Gastrocnemius medialis (tissue), 4 donors: ENCODE measurements at regions not wholly inside any gene's neighbourhood (a gene's known extent, or its start where the extent isn't known, plus 50 kb on each side); places are given as distances from the start of the nearest gene placed in this dataset.

Source experiments
- ATAC-seq, 2 donors: fragments of 150-250 bp; one replicate each; pipeline ENCODE4 v1.9.1; 2016
- DNase-seq, 2 donors: peaks; one replicate each; pipeline ENCODE4 v3.0.0-alpha.2; 2019
- H3K27ac ChIP-seq, 4 donors: fragments of 200-600 bp; sonication (generic); 1 replicate in 1 of 4; 2 replicates in 3 of 4; pipeline ENCODE4 v1.5.1; 2016 to 2018; ENCODE audit warnings: mild to moderate bottlenecking in 2 of 4, moderate library complexity in 1 of 4
- H3K27me3 ChIP-seq, 3 donors: fragments of 200-600 bp; sonication (generic) in 2 of 3; 1 replicate in 1 of 3; 2 replicates in 2 of 3; pipeline versions ENCODE4 v1.5.1 to v1.6.0; 2016 to 2019; ENCODE audit warnings: mild to moderate bottlenecking in 1 of 3, moderate library complexity in 1 of 3
- H3K36me3 ChIP-seq, 2 donors: fragments of 200-600 bp; sonication (generic) in 1 of 2; one replicate each; pipeline ENCODE4 v1.5.1; 2017 to 2018
- H3K4me1 ChIP-seq, 2 donors: fragments of 200-600 bp; sonication (generic) in 1 of 2; one replicate each; pipeline ENCODE4 v1.5.1; 2016 to 2017; ENCODE audit warnings: mild to moderate bottlenecking in 2 of 2
- H3K4me3 ChIP-seq, 4 donors: fragments of 200-600 bp; sonication (generic) in 3 of 4; 1 replicate in 1 of 4; 2 replicates in 3 of 4; pipeline ENCODE4 v1.5.1; 2016 to 2019; ENCODE audit warnings: mild to moderate bottlenecking in 2 of 4
- H3K9me3 ChIP-seq, 3 donors: fragments of 200-600 bp; sonication (generic) in 2 of 3; 1 replicate in 1 of 3; 2 replicates in 2 of 3; pipeline ENCODE4 v1.5.1; 2016 to 2019
- POLR2A ChIP-seq, 2 donors: fragments of 450-650 bp; IDR thresholded peaks; one replicate each; pipeline ENCODE4 v1.6.1; 2017; ENCODE audit warnings: antibody characterized with exemption in 2 of 2, mild to moderate bottlenecking in 2 of 2, moderate library complexity in 2 of 2
- in situ Hi-C, 4 donors: fragments of 200-750 bp; cut with MboI; loops; one replicate each; pipeline versions ENCODE4 v1.15.0 to v1.8.0; 2017; ENCODE audit warnings: low sequenced_read_pairs in 4 of 4
- intact Hi-C: fragments of 100-400 bp; cut with DNase I; formaldehyde crosslinking; loops from one replicate; pipeline ENCODE4 v1.15.1; 2023; ENCODE audit warnings: low total_unique reads
- TF ChIP-seq, protein P1 (sequence below), 5 experiments: fragments of 450-650 bp in 3 of 5; fragments of 200-600 bp in 2 of 5; sonication (generic) in 2 of 5; IDR thresholded peaks in 4 of 5; conservative IDR thresholded peaks in 1 of 5; 1 replicate in 4 of 5; 2 replicates in 1 of 5; pipeline ENCODE4 v1.5.1; 2016 to 2019; ENCODE audit warnings: antibody characterized with exemption in 5 of 5, mild to moderate bottlenecking in 3 of 5, moderate library complexity in 3 of 5

DNA sequence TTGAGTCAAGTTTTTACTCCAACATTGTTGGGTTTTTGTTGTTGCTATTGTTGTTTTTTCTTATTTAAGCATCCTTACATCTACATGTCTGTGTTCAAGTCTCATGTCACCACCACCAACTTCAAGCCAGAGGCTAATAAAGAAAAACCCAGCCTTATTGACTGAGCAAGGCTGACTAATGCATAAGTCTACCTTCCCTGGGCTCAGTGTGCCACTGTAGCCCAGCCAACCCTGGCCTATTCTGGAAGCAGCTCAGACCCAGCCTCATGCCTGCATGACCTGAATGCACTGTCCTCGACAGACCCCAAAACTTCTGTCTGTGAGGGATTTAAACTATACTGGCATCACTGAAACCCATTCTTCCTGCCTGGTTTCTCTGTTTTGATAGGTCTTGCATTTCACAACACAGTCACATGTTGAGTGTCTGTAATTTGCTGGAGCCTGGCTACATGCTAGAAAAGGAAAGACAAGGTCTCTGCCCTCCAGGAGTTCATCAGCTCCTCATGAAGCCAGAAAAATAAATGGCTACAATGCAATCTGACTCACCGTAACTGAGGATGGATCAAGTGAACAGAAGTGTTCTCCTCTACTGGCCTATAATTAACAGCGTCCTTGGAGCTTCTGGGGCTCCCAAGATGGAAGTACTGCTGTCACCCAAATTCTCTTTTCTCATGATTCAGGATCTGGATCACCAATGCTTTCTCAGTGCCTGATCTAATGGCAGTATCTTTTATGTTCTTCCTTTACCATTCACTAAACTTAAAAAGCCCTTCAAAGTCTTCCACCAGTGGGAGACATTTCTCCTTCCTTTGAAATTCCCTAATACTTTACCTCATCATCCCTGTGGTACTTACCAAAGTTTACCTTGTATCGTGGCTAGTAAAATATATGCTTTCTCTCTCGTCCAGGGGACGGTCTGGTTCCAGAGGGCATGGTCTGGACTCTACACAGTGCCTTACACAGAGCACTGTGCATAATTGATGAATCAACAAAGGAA lies 103.9 kb upstream of the IFNE start:
- H3K9me3 ChIP-seq, result no peaks in the 10 kb centered on the region
- TF ChIP-seq, protein P1, sequence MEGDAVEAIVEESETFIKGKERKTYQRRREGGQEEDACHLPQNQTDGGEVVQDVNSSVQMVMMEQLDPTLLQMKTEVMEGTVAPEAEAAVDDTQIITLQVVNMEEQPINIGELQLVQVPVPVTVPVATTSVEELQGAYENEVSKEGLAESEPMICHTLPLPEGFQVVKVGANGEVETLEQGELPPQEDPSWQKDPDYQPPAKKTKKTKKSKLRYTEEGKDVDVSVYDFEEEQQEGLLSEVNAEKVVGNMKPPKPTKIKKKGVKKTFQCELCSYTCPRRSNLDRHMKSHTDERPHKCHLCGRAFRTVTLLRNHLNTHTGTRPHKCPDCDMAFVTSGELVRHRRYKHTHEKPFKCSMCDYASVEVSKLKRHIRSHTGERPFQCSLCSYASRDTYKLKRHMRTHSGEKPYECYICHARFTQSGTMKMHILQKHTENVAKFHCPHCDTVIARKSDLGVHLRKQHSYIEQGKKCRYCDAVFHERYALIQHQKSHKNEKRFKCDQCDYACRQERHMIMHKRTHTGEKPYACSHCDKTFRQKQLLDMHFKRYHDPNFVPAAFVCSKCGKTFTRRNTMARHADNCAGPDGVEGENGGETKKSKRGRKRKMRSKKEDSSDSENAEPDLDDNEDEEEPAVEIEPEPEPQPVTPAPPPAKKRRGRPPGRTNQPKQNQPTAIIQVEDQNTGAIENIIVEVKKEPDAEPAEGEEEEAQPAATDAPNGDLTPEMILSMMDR (IDR thresholded peaks at IDR 0.05 in 4 of 5, conservative IDR thresholded peaks at IDR 0.05 in 1 of 5), result no peak
- no peak for TF ChIP-seq POLR2A (IDR thresholded peaks at IDR 0.05)
- no peak overlapping the region for H3K27ac ChIP-seq
- ATAC-seq (no peak), DNase-seq (no peak)
- no peak overlapping the region for H3K4me3 ChIP-seq
- no peaks in the 10 kb centered on the region for H3K36me3 ChIP-seq
- in situ Hi-C loops (no loop called here), intact Hi-C loops (no loop called here)
- no peaks in the 10 kb centered on the region for H3K27me3 ChIP-seq
- no peaks in the 10 kb centered on the region for H3K4me1 ChIP-seq

DNA sequence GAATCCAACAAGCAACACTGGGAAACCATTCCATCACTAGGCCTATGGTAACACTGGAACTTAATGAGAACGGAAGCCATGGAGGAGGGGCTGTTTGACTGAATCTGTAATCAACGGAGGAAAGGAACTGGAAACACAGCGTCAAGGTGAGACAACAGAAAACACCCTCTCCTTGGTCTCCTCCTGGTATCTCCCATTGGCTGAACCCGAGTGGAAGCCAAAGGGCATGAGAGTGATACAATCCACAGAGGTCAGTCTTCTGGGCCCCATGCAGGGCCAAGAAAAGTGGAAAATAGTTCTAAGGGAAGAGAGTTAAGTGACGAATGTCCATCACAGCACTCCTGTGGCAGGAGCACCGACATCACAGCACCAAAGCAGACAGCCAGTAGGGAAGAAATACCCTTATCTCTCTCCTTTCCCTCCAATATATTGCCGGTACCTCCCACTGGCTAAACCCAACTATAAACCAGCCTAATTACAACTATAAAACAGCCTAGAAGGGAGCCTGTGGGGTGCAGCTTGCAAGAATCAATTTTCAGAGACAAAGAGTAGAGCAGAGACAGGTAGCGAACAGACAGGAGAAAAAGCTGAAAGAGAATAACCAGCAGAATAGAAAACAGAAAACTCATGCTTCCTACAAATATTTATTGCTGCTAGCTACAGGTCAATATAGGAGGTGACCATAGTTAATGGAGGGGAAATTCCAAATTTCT lies 107.4 kb upstream of the IFNE start:
- intact Hi-C loops, result no loop called here
- ATAC-seq, result no peak
- no peaks in the 10 kb centered on the region for H3K9me3 ChIP-seq

DNA sequence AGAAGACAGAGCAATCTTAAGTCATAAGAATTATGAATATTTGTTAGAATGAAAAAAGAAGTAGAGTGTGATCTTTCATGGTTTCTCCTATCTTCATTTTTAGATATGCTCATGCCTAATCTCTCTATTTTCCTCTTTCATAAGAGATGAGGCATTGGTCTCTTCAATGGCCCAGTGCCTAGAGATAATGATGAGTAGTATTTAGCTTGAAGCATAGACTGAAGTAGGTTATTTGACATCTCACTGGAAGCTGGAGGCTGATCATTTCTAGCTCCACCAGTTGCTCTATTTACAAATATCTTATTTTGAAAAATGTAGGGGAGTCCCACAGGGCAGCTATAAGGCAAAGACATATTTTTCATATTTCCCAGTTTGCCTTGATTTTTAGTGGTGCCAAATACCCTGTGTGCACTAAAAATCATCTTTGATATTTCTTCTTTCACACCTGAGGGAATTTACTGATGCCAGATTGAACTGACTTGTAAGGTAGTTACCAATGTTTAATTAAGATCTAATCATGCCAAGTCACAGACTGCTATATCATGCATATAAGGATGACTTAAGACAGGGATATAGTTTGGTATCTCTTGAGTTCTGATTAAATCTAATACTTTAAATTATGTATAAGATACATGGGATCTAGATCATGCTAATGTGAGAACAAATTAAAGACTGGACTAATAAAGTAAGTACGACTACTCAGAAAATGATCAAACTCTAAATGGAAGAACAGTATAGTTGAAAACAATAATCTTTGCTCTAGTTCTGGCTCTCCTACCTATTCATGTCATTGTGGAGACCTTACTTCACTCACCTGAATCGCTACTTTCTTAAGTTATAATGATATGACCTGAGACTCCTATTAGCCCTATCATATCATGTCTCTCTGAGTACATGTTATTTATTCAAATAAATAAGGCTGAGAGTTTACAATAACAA lies 108.2 kb upstream of the IFNE start:
- in situ Hi-C loops (no loop called here), intact Hi-C loops (no loop called here)
- no peaks in the 10 kb centered on the region for H3K4me1 ChIP-seq
- no peaks in the 10 kb centered on the region for H3K27me3 ChIP-seq
- ATAC-seq, result no peak
- no peak for DNase-seq
- H3K36me3 ChIP-seq, result no peaks in the 10 kb centered on the region
- H3K4me3 ChIP-seq, result no peak overlapping the region
- no peak overlapping the region for H3K27ac ChIP-seq
- no peak for TF ChIP-seq POLR2A (IDR thresholded peaks at IDR 0.05)
- TF ChIP-seq, protein P1 (IDR thresholded peaks at IDR 0.05 in 4 of 5, conservative IDR thresholded peaks at IDR 0.05 in 1 of 5), result no peak
- H3K9me3 ChIP-seq, result no peaks in the 10 kb centered on the region

More for the DNA sequence above, 107.4 kb upstream of the IFNE start:
- H3K4me1 ChIP-seq, result no peaks in the 10 kb centered on the region
- H3K4me3 ChIP-seq, result no peak overlapping the region
- no peaks in the 10 kb centered on the region for H3K27me3 ChIP-seq
- no peak for DNase-seq
- in situ Hi-C loops, result no loop called here
- H3K36me3 ChIP-seq, result no peaks in the 10 kb centered on the region
- H3K27ac ChIP-seq, result no peak overlapping the region
- TF ChIP-seq POLR2A (IDR thresholded peaks at IDR 0.05), result no peak
- TF ChIP-seq, protein P1 (IDR thresholded peaks at IDR 0.05 in 4 of 5, conservative IDR thresholded peaks at IDR 0.05 in 1 of 5), result no peak

DNA sequence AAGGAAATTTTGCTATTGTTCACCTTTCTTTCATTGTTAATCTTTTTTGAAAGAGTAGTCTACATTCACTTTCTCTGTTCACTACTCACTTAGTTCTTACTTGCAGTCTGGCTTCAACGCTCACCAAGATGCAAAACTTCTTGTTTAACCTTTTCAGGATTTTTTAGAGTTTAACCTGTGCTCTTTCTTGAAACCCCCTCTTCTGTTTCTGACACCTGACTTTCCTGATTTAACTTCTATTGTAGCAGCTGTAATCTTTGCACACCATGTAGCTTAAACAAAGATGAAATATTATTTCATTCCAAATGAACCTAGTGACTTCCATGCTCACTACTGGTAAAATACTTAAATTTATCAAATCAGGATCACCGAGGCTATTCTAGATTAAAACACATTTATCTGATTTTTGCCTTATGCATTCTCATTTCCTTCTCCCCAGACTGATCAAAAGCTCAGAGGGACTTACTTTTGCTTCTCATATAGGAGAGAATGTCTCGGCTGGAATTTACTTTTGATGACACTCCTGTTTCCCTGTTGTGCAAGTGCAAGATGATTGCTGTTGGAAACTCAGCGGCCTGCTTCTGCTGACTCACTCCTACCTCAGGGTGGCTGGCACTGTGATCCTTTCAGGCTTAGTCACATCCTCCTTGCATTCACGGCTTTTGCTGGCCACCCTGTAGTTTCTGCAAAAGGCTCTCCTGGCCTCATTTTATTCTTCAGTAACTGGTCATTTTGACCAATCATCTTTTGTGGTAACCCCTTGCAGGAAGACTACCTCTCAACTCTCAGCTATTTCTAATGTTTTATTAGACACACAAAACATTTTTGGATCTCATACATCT lies 109.3 kb upstream of the IFNE start:
- Histone ChIP-seq H3K36me3 (no peaks in the 10 kb centered on the region), H3K4me3 (no peak overlapping the region), H3K27ac (no peak overlapping the region), H3K27me3 (no peaks in the 10 kb centered on the region), H3K4me1 (no peaks in the 10 kb centered on the region), H3K9me3 (no peaks in the 10 kb centered on the region)
- peak; percentile 58 to 70 for ATAC-seq
- no peak for TF ChIP-seq POLR2A (IDR thresholded peaks at IDR 0.05)
- TF ChIP-seq, protein P1 (IDR thresholded peaks at IDR 0.05 in 4 of 5, conservative IDR thresholded peaks at IDR 0.05 in 1 of 5), result no peak
- intact Hi-C loops (no loop called here), in situ Hi-C loops (no loop called here)
- peak; percentile 9 to 50 for DNase-seq
